ENCODE measurements at regions not wholly inside any gene's neighbourhood (a gene's known extent, or its start where the extent isn't known, plus 50 kb on each side); places are given as distances from the start of the nearest gene placed in this dataset.

DNA sequence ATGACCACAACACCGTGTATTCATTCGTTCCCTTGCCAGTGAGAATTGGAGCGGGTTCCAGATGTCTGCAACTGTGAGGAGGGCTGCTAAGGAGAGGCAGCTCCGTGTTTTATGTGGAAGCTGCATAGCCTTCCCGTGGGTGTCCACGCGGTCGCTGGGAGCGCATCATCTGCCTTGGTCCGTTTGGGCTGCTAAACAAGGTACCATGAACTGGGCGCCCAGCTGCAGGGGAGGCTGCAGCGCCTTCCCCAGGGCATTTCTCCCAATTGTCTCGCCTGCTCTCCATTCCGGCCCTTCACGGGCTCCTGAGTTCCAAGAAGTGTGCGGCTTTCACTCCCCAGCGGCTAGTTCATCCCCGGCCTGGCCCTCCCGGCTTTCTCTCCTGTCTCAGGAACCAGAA, 1446.4 kb downstream of the TBC1D22A start:
- BruUV-seq (replicated peaks): no TSS peak
- no peak for TF ChIP-seq ELF1 (IDR thresholded peaks at IDR 0.05; ENCODE audit: borderline replicate concordance, low read depth)
- no peak for TF ChIP-seq CBX3 (IDR thresholded peaks at IDR 0.05; ENCODE audit: low read depth)
- no peak for TF ChIP-seq SP1 (IDR thresholded peaks at IDR 0.05; ENCODE audit: low read depth)
- TF ChIP-seq SIN3A (IDR thresholded peaks at IDR 0.05; ENCODE audit: low read depth): no peak
- no peak for TF ChIP-seq EZH2phosphoT487 (IDR thresholded peaks at IDR 0.05; ENCODE audit: borderline replicate concordance)
- no peak for TF ChIP-seq ZFX (IDR thresholded peaks at IDR 0.05)
- TF ChIP-seq, protein P1, sequence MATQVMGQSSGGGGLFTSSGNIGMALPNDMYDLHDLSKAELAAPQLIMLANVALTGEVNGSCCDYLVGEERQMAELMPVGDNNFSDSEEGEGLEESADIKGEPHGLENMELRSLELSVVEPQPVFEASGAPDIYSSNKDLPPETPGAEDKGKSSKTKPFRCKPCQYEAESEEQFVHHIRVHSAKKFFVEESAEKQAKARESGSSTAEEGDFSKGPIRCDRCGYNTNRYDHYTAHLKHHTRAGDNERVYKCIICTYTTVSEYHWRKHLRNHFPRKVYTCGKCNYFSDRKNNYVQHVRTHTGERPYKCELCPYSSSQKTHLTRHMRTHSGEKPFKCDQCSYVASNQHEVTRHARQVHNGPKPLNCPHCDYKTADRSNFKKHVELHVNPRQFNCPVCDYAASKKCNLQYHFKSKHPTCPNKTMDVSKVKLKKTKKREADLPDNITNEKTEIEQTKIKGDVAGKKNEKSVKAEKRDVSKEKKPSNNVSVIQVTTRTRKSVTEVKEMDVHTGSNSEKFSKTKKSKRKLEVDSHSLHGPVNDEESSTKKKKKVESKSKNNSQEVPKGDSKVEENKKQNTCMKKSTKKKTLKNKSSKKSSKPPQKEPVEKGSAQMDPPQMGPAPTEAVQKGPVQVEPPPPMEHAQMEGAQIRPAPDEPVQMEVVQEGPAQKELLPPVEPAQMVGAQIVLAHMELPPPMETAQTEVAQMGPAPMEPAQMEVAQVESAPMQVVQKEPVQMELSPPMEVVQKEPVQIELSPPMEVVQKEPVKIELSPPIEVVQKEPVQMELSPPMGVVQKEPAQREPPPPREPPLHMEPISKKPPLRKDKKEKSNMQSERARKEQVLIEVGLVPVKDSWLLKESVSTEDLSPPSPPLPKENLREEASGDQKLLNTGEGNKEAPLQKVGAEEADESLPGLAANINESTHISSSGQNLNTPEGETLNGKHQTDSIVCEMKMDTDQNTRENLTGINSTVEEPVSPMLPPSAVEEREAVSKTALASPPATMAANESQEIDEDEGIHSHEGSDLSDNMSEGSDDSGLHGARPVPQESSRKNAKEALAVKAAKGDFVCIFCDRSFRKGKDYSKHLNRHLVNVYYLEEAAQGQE (IDR thresholded peaks at IDR 0.05; ENCODE audit: low read depth): no peak
- TF ChIP-seq CEBPB (IDR thresholded peaks at IDR 0.05; ENCODE audit: low read depth): no peak
- no peak for TF ChIP-seq FOSL1 (IDR thresholded peaks at IDR 0.05; ENCODE audit: low read depth)
- no peak for TF ChIP-seq POLR2A (IDR thresholded peaks at IDR 0.05; ENCODE audit: borderline replicate concordance, extremely low read depth, insufficient read depth, insufficient read length)
- Histone ChIP-seq H3K9me2 (ENCODE audit: insufficient read depth) (no peaks in the 10 kb centered on the region), H3K4me3 (replicated peaks in 1 of 2; ENCODE audit: low read depth in 1 of 2, low read length in 2 of 2) (no peak overlapping the region), H3K4me1 (ENCODE audit: control insufficient read depth in 1 of 2, insufficient read depth in 2 of 2, low read length in 2 of 2) (no peaks in the 10 kb centered on the region), H3K9me3 (ENCODE audit: control insufficient read depth in 1 of 2, insufficient read depth in 1 of 2, low read depth in 1 of 2, low read length in 2 of 2) (peaks cover 0 to 9% of the 10 kb centered on the region in 2 experiments; a peak in 1 of 4 replicates), H3K9ac (ENCODE audit: low read length) (no peak overlapping the region), H4K20me1 (ENCODE audit: insufficient read depth) (no peaks in the 10 kb centered on the region), H3K27me3 (ENCODE audit: insufficient read depth, low read length) (peaks cover 7% of the 10 kb centered on the region; the same call in 1 of the 2 replicates), H3K4me2 (ENCODE audit: low read length) (no peak overlapping the region), H3K36me3 (ENCODE audit: control insufficient read depth in 1 of 2, insufficient read depth in 2 of 2, low read length in 2 of 2) (no peaks in the 10 kb centered on the region), H3K27ac (ENCODE audit: low read depth, low read length) (no peak overlapping the region), H3K79me2 (ENCODE audit: insufficient read depth, low read length) (no peaks in the 10 kb centered on the region), H2AFZ (ENCODE audit: low read depth, low read length, poor library complexity, severe bottlenecking) (no peak overlapping the region)
- ChIA-PET RAD21 (ENCODE audit: low non-redundant PET in 1 of 2, low total read pairs in 2 of 2, uncharacterized antibody in 2 of 2, unreplicated experiment in 2 of 2) (no interaction called here), POLR2A (no interaction called here), CTCF (no interaction called here)
- DNase-seq (ENCODE audit: low read depth, low spot score) (no peak), ATAC-seq (no peak)
- intact Hi-C loops (cut with micrococcal nuclease): no loop called here
